ENCODE measurements at regions not wholly inside any gene's neighbourhood (a gene's known extent, or its start where the extent isn't known, plus 50 kb on each side); places are given as distances from the start of the nearest gene placed in this dataset.

DNA sequence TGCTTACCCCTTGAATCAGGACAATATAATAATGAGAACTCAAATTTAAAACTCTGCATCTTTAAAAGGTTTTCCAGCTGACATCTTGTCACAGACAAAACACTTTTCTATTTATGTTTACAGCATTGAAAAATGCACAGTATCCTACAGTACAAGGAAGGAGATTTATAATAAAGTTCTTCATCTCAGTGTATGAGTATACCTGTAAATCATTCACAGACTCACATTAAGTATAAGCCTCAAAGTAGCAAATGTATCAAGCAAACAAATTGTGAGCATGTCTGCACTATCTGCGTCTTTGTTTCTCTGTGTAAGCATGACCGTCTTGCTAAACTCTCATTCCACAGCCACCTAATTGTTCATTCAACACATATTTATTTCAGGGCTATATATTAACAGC is 52.8 kb downstream of the PPP1R2C start:
- DNase-seq: no peak

DNA sequence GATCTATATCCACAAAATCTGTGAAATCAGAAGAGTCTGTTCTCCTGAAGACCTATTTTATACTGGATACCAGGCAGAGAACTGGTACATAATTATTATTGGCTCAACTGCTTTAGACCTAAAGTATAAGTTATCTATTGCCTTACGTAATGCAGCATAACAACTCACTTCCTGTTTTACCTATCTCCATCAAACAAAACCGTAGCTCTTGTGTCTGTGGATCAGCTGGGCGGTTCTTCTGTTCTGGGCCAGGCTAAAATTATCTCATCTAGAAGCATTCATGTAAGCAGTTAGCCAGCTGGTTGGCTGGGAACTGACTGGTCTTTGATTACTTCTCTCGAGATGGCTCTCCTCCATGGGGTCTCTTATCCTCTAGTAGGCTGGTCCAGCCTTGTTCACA is 57.8 kb downstream of the PPP1R2C start:
- no peak for DNase-seq

DNA sequence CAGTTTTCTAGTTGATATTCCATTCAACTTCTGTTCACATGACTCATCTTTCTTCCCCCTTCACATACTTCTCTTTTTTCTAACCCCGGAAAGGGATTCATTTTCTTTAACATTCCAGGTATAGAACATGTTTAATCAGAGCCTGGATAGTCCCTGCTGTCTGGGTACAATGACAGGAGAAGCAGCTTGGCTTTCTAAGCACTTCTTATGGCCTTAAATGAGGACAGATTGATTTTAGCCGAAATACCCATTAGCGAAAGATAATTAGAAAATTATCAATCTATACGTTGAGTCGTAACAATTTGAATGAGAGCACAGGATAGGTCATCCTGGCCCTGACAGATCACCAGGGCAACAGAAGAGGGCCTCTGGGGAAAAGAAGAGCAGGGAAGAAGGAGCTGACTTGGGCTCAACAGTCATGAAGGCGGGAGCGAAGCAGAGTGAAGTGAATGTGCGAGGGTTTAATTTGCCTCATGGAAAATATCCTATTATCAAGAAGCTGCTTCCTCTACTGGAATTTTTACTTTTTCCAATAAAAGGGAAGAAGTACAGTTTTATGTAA is 62.2 kb downstream of the PPP1R2C start:
- no peak for DNase-seq

DNA sequence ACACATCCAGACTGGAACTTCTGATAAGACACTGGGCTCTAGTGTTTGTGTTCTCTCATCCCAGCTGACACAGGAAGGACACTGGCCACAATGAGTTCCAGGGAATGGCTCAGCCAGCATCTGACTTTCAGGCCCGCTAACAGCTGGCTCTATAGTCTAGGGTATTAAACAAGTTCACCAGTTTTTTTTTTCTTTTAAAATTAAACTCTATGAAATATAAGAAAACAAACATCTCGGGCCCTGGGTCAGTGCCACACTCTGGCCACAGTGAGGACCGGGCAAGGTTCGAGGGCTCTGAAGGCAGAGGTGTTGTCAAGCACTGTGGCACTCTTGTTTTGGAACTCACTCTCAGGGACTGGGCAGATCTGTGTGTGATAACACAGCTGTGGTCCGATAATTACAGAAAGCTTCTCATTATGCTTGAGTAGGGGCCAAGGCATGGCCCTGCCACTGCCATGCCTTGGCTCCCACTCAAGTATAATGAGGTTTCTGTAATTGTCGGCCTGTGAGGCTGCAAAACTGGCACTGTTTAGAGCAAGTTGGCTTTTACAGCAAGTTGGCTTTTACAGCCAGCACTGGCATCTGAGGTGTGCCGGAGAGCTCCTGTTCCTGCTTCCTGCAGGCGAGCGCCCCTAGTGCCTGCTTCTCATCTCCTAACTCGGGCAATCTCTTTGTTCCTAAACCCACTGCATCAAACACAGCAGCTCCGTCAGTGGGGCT is 62.8 kb downstream of the PPP1R2C start:
- DNase-seq: no peak

DNA sequence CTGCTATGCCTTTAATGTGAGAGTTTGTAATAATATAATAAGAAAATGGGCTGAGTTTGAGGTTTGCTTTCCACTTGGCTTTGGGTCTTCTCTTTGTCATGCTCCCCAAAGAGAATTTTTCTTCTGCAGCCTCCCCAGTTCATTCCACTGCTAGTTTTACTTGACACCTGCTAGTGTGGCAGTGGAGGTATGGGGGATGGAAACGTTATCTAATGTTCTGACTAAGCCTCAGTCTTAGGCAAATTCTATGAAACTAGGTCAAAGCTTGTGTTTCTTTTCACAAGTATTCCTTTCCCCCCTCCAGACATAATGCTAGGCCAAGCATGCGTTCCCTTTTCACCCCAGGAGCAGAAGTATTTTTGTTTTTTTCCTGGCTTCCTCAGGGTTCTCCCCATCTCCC is 67.5 kb downstream of the PPP1R2C start:
- no peak for DNase-seq

DNA sequence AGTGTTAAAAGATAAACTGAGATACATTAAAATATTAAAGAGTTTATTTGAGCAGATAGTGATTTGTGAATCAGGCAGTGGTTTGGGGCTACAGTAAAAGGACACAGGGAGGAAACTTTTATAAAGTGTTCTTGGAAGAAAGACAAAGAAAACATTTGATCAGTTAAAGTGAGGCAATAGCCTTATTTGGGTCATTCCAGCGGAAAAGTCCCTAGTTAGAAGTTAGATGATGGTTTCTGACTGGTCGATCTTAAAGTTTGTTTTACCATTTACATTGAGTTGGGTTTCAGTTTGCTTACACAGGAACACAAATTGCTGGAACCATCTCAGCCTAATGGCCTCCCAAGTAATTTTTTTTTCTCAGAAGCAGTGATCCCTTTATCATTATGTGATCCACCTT is 69.7 kb downstream of the PPP1R2C start:
- no peak for DNase-seq

DNA sequence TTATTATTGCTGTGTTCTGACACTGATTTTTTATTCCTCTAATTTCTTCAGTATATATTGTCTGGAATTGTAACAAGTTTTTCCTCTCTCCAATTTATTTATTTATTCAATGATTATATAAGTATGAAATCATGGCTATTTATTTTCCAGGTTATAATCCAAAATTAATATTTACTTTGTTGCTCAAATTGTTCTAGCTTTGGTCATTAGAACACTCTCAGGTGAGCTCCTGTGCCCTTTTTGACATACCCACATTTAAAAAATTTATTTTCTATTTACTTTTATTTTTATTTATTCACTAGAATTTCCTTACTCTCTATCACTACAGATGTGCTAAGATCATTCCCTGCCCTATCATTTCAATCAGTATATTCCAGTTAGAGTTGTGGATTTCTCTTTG is 70.2 kb downstream of the PPP1R2C start:
- DNase-seq: no peak

DNA sequence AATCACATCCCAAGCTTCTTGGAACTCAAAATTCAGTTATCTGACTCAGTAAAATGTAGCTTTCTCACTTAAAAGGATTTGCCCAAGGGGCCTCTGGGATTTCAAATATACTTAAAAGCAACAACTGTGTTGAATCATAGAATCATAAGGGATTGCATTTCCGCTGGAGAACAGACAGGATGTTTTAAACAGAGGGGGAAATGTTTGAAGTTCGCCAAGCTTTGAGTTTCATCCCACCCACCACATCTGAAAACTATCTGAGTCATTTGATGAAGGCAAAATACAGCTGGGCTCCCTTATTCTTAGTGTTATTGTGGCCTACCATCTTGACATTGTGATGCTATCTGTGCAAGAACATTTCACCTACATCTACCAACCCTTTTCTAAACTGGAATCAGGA is 73.5 kb downstream of the PPP1R2C start:
- DNase-seq: no peak

DNA sequence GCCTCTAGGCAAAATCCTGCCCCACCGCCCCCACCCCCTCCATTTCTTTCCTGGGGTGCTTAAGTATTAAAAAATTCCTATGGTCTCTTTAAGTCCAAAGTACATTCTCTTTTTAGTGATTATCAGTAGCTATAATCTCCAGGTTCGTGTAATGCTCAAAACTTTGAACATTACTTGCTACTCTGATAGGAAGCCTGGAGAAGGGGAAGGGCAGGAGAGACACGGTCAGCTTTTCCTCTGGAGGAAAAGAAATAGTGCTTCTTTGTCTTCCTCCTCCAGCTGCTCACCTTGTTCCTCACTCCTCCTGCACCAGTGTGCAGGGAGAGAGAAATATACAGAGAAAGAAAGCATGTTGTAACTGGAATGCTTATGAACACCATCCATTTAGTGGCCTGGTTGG is 80.4 kb downstream of the PPP1R2C start:
- DNase-seq: no peak

DNA sequence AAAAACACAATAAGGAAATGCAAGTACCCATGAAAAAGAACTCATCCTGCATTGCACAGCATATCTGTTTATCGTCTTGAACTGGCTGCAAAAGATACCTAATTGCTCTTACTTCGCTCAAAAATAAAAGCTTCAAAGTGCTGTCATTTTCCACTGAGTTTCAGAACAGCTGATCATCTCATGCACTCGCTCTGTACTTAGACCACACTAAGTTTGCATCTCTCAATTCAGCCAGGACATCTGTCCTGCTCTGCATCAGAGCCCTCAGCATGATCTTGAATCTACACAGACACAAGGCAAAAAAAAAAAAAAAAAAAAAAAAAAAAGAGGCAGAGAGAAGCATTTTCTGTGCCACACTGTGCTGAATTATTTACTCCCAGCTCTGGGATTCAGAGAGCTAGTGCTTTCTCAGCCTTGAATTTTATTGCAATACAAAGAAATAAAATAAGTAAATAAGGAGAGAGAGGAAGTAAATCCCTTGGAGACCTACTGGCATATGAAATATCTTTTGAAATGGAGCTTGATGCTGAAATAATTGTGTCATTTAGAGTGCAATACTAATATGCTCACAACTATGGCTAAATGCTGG is 81.3 kb downstream of the PPP1R2C start:
- no peak for DNase-seq

DNA sequence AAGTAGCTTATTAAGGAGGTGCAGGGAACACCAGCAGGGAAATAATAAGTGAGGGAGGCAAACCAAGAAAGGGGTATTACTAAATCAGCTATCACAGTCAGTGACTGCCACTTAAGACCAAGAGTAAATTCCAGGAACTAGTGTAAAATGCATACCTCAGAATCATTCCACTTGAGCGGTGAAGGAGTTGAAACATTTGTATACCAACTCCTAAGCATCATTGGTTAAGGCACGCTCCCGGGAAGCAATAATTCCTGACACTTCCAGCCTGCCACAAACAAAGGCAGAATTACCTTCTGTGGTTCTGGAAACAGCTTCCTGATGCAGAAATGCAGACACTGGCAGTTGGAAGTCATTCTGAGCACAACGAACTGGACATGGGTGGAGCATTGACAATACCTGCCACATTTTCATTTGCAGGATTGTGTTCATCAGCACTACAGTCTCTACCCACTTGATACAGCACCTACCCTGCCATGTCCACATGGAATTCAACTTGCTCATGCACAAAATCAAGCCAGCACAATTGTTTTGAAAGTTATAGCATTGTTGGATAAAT is 82.1 kb downstream of the PPP1R2C start:
- DNase-seq: no peak

DNA sequence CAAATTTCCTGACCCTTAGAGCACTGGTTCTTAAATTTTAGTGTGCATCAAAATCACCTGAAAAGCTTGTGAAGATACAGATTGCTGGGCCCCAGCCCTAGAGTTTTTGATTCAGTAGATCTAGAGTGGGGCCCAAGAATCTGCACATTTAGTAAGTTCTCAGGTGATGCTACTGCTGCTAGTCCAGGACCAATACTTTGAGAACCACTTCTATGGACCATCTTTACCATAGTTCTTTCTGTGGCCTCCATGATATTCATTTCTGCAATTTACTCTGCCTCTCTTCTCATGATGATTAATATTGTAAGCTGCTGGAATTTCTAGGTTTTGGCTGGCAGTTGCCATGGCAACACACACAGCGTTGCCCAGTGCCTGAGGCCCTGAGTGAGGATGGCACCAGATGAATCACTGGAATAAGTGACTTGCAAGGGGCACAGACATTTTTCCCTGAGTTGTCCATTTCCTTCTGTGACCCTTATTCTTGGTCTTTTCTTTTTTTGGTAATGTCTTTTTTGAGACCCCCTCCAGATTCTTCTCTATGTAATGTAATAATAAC is 83.6 kb downstream of the PPP1R2C start:
- DNase-seq: no peak

DNA sequence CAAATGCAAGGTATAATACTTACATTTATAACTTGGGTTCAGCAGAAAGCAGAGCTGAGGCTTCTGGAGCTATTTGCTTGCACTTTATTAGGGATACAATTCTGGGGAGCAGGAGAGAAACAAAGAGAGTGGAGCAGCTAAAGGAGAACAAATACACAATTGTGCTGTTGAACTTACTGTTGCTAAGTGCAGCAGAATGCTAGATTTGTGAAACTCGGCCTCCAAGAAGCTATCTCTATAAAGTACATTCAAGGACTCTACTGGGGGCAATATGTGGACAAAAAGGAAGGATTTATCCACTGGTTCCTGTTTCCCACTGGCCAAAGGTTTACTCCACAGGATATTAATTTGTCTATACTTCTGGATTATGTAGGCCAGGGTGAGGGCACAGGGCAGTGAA is 86.8 kb downstream of the PPP1R2C start:
- DNase-seq: no peak

DNA sequence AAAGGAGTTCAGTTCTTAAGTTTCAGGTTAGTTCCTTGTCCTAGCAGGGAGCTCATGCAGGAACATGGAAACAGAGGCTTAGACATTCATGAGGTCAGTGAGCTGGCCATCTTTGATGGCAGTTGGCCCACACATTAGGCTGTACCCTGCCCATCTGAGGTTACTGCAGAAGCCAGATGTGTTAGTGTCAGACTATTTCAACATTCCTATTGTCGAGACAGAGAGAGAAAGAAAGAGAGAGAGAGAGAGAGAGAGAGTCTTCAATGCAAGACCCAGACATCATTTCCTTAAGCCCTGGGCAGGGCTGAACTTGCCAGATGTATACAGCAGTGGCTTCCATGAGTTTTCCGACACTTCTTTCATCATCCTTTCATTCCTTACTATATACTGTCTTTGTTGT is 91.3 kb downstream of the PPP1R2C start:
- no peak for DNase-seq

DNA sequence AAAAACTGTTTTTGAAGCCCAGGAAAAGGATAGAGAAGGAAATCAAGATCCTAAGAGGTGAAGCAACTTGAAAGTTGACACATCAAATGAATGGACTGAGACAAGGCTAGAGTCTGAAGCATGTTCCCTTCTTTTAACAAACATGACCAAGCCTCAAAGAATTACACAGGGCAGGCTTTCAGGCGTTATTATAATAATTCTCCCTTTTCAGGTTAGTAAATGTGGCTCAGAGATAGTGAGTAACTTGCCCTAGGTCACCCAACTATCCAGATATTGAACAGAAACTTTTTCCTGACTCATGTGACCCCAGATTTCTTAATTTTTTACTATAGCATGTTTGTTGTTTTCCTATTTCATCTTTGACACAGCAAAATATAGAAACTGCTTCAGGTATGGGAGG is 91.7 kb downstream of the PPP1R2C start:
- DNase-seq: no peak

DNA sequence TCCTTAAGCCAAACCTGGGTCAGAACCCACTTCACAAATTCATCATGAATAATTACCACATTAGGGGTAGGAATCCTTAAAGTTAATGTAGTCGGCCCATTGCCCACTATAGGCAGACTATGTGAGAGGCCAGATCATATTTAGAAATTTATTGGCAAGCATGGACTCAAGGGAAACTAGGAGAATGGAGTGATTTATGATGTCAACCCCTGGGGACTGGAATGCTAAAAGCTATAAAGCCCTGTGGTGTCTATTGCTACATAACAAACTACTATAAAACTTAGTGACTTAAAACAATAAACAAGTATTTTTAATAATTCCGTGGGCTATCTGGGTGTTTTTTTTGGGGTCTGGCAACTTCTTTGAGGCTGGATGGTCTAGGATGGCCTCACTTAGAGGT is 93.9 kb downstream of the PPP1R2C start:
- DNase-seq: no peak

DNA sequence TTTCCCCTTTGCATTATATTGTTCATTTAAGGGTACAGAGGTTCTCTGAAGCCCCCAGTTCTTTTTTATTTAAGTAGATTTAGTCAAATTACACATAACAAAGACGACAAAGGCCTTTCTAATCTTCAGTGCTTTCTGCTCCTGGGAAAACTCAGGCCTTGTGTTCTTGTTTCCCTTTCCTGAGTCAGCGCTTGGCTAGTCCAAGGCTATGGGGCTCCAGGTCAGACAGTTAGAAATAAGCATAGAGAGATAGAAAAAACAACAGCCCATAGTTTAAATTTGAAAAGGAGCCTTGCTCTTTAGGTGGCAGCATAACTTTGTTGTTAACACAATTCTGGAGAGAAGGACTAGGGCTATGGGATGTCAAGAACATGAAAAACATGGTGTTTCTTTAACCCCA is 97.3 kb downstream of the PPP1R2C start:
- DNase-seq: no peak

DNA sequence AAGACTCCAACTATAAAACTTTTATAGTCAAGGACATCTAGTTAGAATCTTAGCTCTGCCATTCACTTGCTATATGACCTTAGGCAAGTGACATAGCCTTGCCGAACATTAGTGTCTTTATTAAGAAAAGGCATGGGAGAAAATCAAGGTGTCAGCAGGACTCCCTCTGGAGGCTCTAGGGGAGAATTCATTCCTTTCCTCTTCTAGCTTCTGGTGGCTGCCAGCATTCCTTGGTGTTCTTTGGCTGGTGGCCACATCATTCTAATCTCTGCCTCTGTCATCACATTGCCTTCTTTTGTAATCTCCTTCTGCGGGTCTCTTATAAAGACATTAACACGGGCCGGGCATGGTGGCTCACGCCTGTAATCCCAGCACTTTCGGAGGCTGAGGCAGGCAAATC is 99.8 kb downstream of the PPP1R2C start:
- no peak for DNase-seq

DNA sequence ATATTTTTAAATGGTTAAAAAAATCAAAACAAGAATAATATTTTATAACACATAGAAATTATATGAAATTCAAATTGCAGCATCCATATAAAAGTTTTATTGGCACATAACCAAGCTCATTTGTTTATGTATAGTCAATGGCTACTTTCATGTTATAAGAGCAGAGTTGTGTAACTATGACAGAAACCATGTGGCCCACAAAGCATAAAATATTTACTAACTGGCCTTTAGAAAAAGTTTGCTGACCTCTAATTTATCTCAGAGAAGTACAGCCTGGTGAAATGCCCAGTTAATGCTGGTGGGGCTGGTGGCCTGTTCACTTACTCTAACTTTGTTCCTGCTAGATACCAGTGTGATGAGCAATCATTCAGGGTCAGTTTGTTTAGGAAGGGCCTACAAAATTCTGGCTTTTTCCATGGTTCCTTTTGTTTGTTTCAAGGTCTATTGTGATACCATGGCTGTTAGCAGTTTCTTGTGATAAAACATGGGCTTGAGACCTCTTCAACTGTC is 104.6 kb downstream of the PPP1R2C start:
- DNase-seq: no peak

DNA sequence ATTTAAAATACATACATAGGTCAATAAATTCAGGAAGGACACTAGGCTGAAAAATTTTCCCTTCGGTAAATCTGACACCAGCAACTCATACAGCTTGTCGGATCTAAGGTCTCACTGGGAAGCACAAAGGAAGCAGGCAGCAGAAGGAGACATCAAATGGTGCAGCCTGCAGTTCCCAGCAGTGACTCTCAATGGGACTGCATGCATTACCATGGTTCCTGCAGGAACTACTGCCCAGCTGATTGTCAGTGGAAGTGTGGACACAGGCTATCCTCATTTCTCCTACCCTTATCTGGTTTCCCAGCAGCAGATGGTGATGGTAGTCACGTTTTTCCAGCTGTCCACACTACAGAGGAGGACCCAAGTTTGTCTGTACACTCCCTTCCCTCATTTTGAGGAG is 113.3 kb downstream of the PPP1R2C start:
- DNase-seq: no peak

DNA sequence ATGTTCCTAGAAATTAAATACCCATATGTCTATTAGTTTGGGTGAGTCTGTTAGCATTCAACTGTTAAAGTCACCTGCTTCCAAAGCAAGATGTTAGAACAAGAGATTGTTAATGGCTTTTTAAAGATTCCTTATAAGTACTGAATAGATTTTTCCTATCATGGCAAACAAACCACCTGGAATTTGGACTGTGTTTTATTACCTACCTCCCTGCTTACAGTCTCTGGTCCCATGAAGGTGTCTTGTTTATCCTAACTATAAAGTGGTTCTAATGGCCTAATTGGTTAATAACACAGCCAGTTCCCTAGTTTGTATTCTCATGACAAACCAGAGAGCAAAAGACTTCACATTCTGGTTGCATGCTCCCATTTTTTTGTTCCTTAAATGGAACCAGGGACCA is 149.5 kb downstream of the PPP1R2C start:
- DNase-seq: no peak

DNA sequence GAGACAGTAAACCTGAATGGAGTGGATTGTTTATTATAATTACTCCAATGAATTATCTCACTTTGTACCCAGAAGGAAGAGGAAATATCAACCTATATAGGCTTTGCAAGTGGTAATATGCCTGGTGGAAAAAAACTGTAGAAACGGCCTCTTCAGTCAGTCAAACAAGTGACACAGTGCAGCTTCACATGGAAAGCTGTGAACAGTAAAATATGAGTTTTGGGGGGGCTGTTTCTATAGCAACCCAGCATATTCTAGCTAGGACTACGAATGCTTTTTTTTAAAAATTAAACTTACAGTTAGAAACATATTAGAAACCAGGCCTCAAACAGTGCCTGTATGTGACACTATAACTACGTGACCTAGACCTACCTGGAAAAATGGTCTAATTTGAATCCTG is 150.1 kb downstream of the PPP1R2C start:
- no peak for DNase-seq

DNA sequence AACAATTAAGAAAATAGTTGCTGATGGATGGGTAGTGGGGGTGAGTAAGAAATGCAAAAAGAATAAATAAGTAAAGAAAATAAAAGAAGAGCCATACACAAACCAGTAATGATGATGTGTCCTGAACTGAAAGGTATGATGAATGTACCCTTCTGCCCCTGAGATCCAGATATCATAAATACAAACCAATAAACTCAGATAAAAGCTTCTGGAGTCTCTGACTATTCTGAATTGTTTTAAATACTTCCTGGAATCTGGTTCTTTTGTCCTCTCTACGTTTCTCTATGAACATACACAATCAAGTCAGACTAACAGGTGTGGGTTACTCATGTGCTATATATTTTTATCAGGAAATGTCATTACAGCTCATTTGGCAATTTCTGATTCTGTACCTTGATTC is 153.4 kb downstream of the PPP1R2C start:
- no peak for DNase-seq

DNA sequence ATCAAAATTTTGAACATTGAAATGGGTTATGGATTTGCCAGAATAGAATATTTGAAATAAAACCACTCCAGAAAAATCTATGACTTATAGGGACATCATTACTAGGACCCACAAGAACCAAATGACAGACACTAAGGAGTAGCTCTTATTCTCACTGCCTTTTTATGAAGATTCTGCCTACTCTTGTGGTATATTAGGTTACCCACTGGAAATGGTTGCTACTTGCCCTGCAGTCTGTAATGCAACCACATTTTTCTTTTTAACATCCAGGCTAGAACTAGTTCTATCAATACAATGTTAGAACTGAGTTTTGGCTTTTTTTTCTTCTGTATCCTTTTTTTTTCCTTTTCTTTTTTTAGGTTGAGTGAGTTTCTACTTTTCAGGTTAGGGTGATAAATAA is 158.9 kb downstream of the PPP1R2C start:
- no peak for DNase-seq

Data from NCI-H1436 treated with DMSO at 0.1 percent for 48 hours (cell line).